ENCODE measurements at regions not wholly inside any gene's neighbourhood (a gene's known extent, or its start where the extent isn't known, plus 50 kb on each side); places are given as distances from the start of the nearest gene placed in this dataset.

DNA sequence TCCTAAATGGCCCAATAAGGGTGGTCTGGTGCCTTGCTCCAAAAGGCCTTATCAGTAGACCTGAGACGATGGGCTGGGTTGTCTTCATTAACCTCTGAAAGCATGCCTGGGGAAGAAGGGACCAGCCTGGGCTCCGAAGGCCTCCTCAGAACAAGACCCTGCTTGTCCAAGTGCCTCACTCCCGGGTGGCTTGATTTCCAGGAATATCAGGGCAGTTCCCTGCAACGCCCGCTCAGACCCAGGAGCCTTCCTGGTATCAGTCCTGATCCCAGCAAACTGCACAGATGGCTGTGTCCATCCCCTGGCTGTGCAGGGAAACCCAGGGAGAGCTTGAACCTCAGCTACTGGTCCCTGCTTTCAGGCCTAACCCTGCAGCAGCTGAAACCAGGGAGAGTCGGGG is 49.9 kb upstream of the CUX1 start:
- H3K27me3 ChIP-seq (ENCODE audit: control insufficient read depth in 4 of 4, insufficient read depth in 4 of 4, low read length in 3 of 4) = no peaks in the 10 kb centered on the region
- H3K4me1 ChIP-seq (ENCODE audit: control insufficient read depth in 4 of 4, insufficient read depth in 4 of 4, low read length in 3 of 4) = no peaks in the 10 kb centered on the region
- H3K27ac ChIP-seq (ENCODE audit: low read depth in 1 of 2, low read length in 2 of 2) = no peak overlapping the region
- no peak overlapping the region for H3K4me3 ChIP-seq (ENCODE audit: low read depth in 1 of 3, low read length in 3 of 3)
- H3K9me3 ChIP-seq (ENCODE audit: control insufficient read depth in 4 of 4, low read length in 3 of 4) = no peaks in the 10 kb centered on the region
- H3K9ac ChIP-seq (ENCODE audit: low read depth in 1 of 2, low read length in 2 of 2) = no peak overlapping the region
- WGBS = 78% methylated on average over 6 of the region's 6 CpGs
- H3K36me3 ChIP-seq (ENCODE audit: control insufficient read depth in 4 of 4, insufficient read depth in 3 of 4, low read depth in 1 of 4, low read length in 3 of 4) = no peaks in the 10 kb centered on the region
- TF ChIP-seq, protein P1, sequence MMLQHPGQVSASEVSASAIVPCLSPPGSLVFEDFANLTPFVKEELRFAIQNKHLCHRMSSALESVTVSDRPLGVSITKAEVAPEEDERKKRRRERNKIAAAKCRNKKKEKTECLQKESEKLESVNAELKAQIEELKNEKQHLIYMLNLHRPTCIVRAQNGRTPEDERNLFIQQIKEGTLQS (IDR thresholded peaks at IDR 0.05) = no peak
- TF ChIP-seq FOXA2 (IDR thresholded peaks at IDR 0.05) = no peak
- no peak for DNase-seq (ENCODE audit: low spot score)

Data from liver (tissue), 7 donors.